WTC11 (cell line): ENCODE measurements at regions not wholly inside any gene's neighbourhood (a gene's known extent, or its start where the extent isn't known, plus 50 kb on each side); places are given as distances from the start of the nearest gene placed in this dataset.

ENCODE experiments used
- CTCF ChIP-seq: fragments of 200-600 bp; IDR thresholded peaks from 2 replicates; pipeline ENCODE4 v1.8.0; 2022; ENCODE audit warnings: antibody characterized with exemption
- TEAD4 ChIP-seq: sonication (generic); formaldehyde crosslinking; IDR thresholded peaks from 2 replicates; pipeline ENCODE4 v1.8.0; 2022; ENCODE audit warnings: mild to moderate bottlenecking, missing genetic modification reagents

- TF ChIP-seq CTCF = no peak
- no peak for TF ChIP-seq TEAD4 (CRISPR knock-in tag)
Observed at GRCh38 chr5:50576265-50576664, 90.2 kb upstream of the PARP8 start.
